C4-2B (cell line): ENCODE measurements at regions not wholly inside any gene's neighbourhood (a gene's known extent, or its start where the extent isn't known, plus 50 kb on each side); places are given as distances from the start of the nearest gene placed in this dataset.

Experiments
- H3K27ac ChIP-seq: fragments of 450-650 bp; 2 replicates; pipeline ENCODE4 v1.5.1; 2017
- ZFX ChIP-seq: fragments of 450-650 bp; IDR thresholded peaks from 2 replicates; pipeline ENCODE4 v1.6.1; 2017
- TF ChIP-seq, protein P1 (sequence below): fragments of 450-650 bp; conservative IDR thresholded peaks from 2 replicates; pipeline ENCODE4 v1.5.1; 2017; ENCODE audit warnings: mild to moderate bottlenecking

DNA sequence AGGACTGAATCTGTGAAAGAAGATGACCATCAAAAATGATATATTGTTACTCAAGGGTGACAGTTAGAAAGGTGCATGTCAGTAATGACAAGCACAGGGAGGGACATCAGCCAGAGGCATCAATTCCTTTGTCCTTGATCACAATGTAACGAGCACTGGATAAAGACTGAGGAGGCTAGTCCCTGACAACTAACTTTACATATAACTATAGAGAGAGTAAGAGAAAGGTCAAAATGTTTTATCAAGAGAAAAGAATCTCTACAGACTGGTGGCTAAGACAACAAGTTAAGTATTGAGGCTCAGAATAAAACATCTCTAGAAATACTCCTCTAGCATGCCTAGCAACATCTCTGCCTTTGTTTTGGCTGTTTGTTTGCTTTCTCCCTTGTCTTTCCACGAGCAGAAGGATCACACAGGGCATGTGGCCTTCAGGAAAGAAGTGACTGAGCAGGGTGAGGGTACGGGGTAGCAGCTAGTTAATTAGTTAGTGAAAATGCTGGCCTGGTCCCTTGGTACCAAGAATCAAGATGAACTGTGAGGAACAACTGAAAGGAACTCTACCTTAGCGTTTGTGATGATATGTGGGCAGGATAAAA is 724.1 kb upstream of the MEF2C start:
- H3K27ac ChIP-seq, result no peak overlapping the region
- TF ChIP-seq, protein P1, sequence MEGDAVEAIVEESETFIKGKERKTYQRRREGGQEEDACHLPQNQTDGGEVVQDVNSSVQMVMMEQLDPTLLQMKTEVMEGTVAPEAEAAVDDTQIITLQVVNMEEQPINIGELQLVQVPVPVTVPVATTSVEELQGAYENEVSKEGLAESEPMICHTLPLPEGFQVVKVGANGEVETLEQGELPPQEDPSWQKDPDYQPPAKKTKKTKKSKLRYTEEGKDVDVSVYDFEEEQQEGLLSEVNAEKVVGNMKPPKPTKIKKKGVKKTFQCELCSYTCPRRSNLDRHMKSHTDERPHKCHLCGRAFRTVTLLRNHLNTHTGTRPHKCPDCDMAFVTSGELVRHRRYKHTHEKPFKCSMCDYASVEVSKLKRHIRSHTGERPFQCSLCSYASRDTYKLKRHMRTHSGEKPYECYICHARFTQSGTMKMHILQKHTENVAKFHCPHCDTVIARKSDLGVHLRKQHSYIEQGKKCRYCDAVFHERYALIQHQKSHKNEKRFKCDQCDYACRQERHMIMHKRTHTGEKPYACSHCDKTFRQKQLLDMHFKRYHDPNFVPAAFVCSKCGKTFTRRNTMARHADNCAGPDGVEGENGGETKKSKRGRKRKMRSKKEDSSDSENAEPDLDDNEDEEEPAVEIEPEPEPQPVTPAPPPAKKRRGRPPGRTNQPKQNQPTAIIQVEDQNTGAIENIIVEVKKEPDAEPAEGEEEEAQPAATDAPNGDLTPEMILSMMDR, result no peak
- TF ChIP-seq ZFX, result no peak

DNA sequence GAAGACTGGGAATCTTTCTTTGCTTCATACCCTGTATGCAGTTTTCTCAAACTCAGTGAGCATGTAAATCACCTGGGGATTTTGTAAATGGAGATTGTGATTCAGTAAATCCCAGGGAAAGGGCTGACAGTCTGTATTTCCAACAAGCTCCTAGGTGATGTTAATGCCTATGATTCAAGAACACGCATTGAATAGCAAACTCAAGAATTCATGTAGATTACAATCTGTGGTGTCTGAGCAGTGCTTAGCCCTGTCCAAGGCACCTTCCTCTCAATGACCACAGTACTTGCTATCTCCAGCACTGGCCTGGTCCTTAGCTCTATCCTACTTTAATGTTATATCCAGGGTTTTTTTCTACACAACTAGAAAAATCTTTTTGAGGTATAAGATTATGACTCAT is 721.4 kb upstream of the MEF2C start:
- no peak overlapping the region for H3K27ac ChIP-seq
- TF ChIP-seq ZFX, result no peak
- TF ChIP-seq, protein P1, result no peak

DNA sequence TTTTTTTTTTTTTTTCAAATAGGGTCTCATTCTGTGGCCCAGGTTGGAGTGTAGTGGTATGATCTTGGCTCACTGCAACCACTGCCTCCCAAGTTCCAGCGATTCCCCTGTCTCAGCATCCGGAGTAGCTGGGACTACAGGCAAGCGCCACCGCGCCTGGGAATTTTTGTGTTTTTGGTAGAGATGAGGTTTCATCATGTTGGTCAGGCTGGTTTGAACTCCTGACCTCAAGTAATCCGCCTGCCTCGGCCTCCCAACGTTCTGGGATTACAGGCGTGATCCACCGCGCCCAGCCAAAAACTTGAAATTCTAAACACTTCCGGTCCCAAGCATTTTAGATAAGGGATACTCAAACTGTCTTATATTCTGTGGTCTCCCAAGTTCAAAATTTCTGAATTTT is 718.9 kb upstream of the MEF2C start:
- no peak overlapping the region for H3K27ac ChIP-seq
- TF ChIP-seq, protein P1, result no peak
- TF ChIP-seq ZFX, result no peak

DNA sequence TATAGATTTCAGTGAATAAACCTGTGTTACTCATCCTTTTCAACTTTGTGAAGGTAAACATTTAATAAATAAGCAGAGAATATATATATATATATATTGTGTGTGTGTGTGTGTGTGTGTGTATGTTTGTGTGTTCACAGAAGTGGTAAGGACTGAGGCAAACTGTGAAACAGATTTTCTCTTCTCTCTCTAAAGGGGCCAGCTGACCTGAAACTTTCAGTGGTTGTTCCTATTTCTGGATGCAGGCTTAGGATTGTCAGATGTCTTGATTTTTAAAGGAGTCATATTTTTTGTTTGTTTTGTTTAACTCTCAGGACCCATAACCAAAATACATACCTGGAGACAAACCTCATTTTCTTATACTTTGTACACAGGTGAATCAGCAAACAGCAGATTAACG is 714.9 kb upstream of the MEF2C start:
- H3K27ac ChIP-seq, result no peak overlapping the region

DNA sequence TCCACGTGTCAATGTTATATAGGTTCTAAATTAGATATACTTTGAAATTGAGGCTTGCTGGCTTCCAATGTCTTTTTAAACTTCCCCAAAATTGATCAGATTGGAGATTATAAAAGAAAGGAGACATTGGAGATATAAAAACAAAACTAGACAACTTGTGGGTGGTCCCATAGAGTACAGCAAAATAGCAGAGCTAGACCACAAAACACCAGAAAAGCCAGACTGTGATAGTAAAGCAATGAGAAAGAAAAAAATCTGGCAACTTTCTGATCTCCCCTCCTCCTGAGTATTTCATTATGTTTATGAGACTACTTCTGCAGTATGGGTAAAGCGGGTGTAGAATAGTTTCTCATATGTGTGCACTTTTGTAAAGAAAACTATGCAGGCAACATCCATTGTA is 713.8 kb upstream of the MEF2C start:
- TF ChIP-seq, protein P1, result no peak
- TF ChIP-seq ZFX, result no peak
- H3K27ac ChIP-seq, result no peak overlapping the region

More for the DNA sequence above, 714.9 kb upstream of the MEF2C start:
- TF ChIP-seq, protein P1, result no peak
- TF ChIP-seq ZFX, result no peak

DNA sequence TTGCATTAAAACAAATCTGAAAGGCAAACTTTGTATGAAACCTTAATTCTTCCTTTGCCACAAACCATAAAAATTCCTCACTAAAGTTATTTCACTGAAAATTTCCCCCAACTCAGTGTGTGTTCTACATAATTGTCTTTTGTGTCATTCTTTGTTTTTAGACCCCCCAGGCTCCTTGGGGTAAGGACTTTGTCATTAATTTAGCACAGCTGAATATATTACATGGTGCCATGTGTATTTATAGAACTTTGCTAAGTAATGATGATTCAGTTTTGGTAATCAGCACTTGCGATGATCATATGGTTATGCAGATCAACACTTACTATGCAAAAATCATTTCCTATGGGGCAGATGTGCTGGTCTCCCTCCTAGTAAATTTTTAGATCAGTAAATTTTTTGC is 712.1 kb upstream of the MEF2C start:
- TF ChIP-seq ZFX, result no peak
- TF ChIP-seq, protein P1, result no peak
- no peak overlapping the region for H3K27ac ChIP-seq

DNA sequence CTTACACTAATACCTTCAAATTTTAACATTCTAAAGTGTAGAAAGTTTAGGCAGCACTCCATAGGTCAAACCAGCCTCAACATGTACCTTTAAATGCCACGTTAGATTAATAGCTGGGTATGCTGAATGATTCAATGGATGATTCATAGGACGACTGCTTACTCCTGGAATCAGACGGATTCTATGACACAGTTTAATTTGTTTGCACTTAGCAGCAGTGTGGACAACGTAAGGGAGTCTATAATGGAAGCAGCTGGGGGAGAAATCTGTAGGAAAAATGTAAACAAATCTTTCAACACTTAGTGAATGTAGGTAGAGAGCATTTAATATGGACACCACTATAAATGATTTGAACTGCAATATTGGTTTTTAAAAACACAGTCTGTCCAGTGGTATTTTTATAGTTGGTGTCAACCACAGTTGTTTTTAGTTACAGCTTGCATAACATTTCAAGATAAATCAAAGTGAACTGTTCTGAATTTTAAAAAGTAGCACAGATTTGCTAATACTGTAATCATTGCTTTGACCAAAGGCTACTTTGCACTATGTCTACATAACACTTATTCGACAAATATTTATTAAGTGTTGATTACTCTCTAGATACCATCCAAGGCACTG is 701.5 kb upstream of the MEF2C start:
- no peak overlapping the region for H3K27ac ChIP-seq
- TF ChIP-seq, protein P1, result no peak
- TF ChIP-seq ZFX, result no peak
